ES-I3 (cell line): ENCODE measurements at regions not wholly inside any gene's neighbourhood (a gene's known extent, or its start where the extent isn't known, plus 50 kb on each side); places are given as distances from the start of the nearest gene placed in this dataset.
"Not testable (repeated sequence)": the region's sequence is repeated elsewhere in the genome, so short reads cannot be mapped to it uniquely, and the experiment has no call there.

Source experiments
- H3K36me3 ChIP-seq: 2 replicates; pipeline ENCODE4 v1.6.1; 2013; ENCODE audit warnings: mild to moderate bottlenecking, low read length, control low read depth, moderate library complexity; ENCODE audit not compliant: insufficient read depth
- H3K4me1 ChIP-seq: 2 replicates; pipeline ENCODE4 v1.6.1; 2013; ENCODE audit warnings: mild to moderate bottlenecking, control low read depth, low read length; ENCODE audit not compliant: insufficient read depth
- H3K9ac ChIP-seq: 2 replicates; pipeline ENCODE4 v1.6.1; 2013; ENCODE audit warnings: low read depth, mild to moderate bottlenecking, low read length, moderate library complexity
- H3K9me3 ChIP-seq: 2 replicates; pipeline ENCODE4 v1.6.1; 2013; ENCODE audit warnings: mild to moderate bottlenecking, low read length, moderate library complexity; ENCODE audit not compliant: control insufficient read depth, insufficient read depth

GRCh38 chr2:57452634-57453033 is 594.0 kb upstream of the VRK2 start:
- H3K36me3 ChIP-seq = no peaks in the 10 kb centered on the region
- H3K9me3 ChIP-seq = 0 out of 2 replicates have a peak, but pooled peaks cover 2% of the 10 kb centered on the region
- no peaks in the 10 kb centered on the region for H3K4me1 ChIP-seq

GRCh38 chr2:57453945-57454344 is 592.7 kb upstream of the VRK2 start:
- Histone ChIP-seq H3K9ac (no peak overlapping the region), H3K9me3 (0 out of 2 replicates have a peak, but pooled peaks cover 2% of the 10 kb centered on the region), H3K36me3 (no peaks in the 10 kb centered on the region), H3K4me1 (no peaks in the 10 kb centered on the region)

More at GRCh38 chr2:57452634-57453033, 594.0 kb upstream of the VRK2 start:
- no peak overlapping the region for H3K9ac ChIP-seq

- Histone ChIP-seq H3K9ac (no peak overlapping the region), H3K36me3 (no peaks in the 10 kb centered on the region), H3K4me1 (no peaks in the 10 kb centered on the region), H3K9me3 (0 out of 2 replicates have a peak, but pooled peaks cover 2% of the 10 kb centered on the region)
Observed at GRCh38 chr2:57460396-57461276, 586.0 kb upstream of the VRK2 start.

- Histone ChIP-seq H3K9ac (no peak overlapping the region), H3K4me1 (no peaks in the 10 kb centered on the region), H3K36me3 (no peaks in the 10 kb centered on the region), H3K9me3 (0 out of 2 replicates have a peak, but pooled peaks cover 2% of the 10 kb centered on the region)
Observed at GRCh38 chr2:57461624-57462023, 585.0 kb upstream of the VRK2 start.

- no peaks in the 10 kb centered on the region for H3K9me3 ChIP-seq
- H3K36me3 ChIP-seq = no peaks in the 10 kb centered on the region
- H3K9ac ChIP-seq = no peak overlapping the region
- no peaks in the 10 kb centered on the region for H3K4me1 ChIP-seq
Observed at GRCh38 chr2:57465067-57465466, 581.5 kb upstream of the VRK2 start.

- no peaks in the 10 kb centered on the region for H3K36me3 ChIP-seq
- H3K9me3 ChIP-seq = no peaks in the 10 kb centered on the region
- no peaks in the 10 kb centered on the region for H3K4me1 ChIP-seq
- H3K9ac ChIP-seq = no peak overlapping the region
Observed at GRCh38 chr2:57465967-57466366, 580.6 kb upstream of the VRK2 start.

GRCh38 chr2:57475391-57475790 is 571.2 kb upstream of the VRK2 start:
- Histone ChIP-seq H3K9ac (no peak overlapping the region), H3K9me3 (no peaks in the 10 kb centered on the region), H3K4me1 (0 out of 2 replicates have a peak, but pooled peaks cover 2% of the 10 kb centered on the region), H3K36me3 (no peaks in the 10 kb centered on the region)

- H3K9me3 ChIP-seq = no peaks in the 10 kb centered on the region
- H3K4me1 ChIP-seq = 0 out of 2 replicates have a peak, but pooled peaks cover 2% of the 10 kb centered on the region
- H3K36me3 ChIP-seq = no peaks in the 10 kb centered on the region
- no peak overlapping the region for H3K9ac ChIP-seq
Observed at GRCh38 chr2:57479981-57480380, 566.6 kb upstream of the VRK2 start.

- H3K9me3 ChIP-seq = no peaks in the 10 kb centered on the region
- no peak overlapping the region for H3K9ac ChIP-seq
- H3K4me1 ChIP-seq = no peaks in the 10 kb centered on the region
Observed at GRCh38 chr2:57488061-57488460, 558.5 kb upstream of the VRK2 start.

GRCh38 chr2:57490741-57491140 is 555.9 kb upstream of the VRK2 start:
- no peak overlapping the region for H3K9ac ChIP-seq
- H3K9me3 ChIP-seq = no peaks in the 10 kb centered on the region; the same call in 1 of the 2 replicates
- no peaks in the 10 kb centered on the region for H3K36me3 ChIP-seq
- H3K4me1 ChIP-seq = no peaks in the 10 kb centered on the region

More at GRCh38 chr2:57488061-57488460, 558.5 kb upstream of the VRK2 start:
- no peaks in the 10 kb centered on the region for H3K36me3 ChIP-seq

- no peak overlapping the region for H3K9ac ChIP-seq
- no peaks in the 10 kb centered on the region for H3K36me3 ChIP-seq
- no peaks in the 10 kb centered on the region; the same call in 1 of the 2 replicates for H3K9me3 ChIP-seq
- no peaks in the 10 kb centered on the region for H3K4me1 ChIP-seq
Observed at GRCh38 chr2:57491213-57491612, 555.4 kb upstream of the VRK2 start.

- not testable (repeated sequence) for H3K4me1 ChIP-seq, H3K9me3 ChIP-seq, H3K36me3 ChIP-seq, H3K9ac ChIP-seq
Observed at GRCh38 chr2:57493966-57494365, 552.6 kb upstream of the VRK2 start.

- no peaks in the 10 kb centered on the region; the same call in 1 of the 2 replicates for H3K9me3 ChIP-seq
- no peak overlapping the region for H3K9ac ChIP-seq
- H3K4me1 ChIP-seq = no peaks in the 10 kb centered on the region; the same call in 1 of the 2 replicates
- no peaks in the 10 kb centered on the region for H3K36me3 ChIP-seq
Observed at GRCh38 chr2:57497489-57498096, 549.0 kb upstream of the VRK2 start.

GRCh38 chr2:57504787-57505186 is 541.8 kb upstream of the VRK2 start:
- Histone ChIP-seq H3K9ac (no peak overlapping the region), H3K4me1 (no peaks in the 10 kb centered on the region; the same call in 1 of the 2 replicates), H3K36me3 (no peaks in the 10 kb centered on the region), H3K9me3 (no peaks in the 10 kb centered on the region)

GRCh38 chr2:57509189-57509588 is 537.4 kb upstream of the VRK2 start:
- Histone ChIP-seq H3K9me3 (no peaks in the 10 kb centered on the region), H3K4me1 (no peaks in the 10 kb centered on the region), H3K36me3 (no peaks in the 10 kb centered on the region), H3K9ac (no peak overlapping the region)
